ENCODE measurements at regions not wholly inside any gene's neighbourhood (a gene's known extent, or its start where the extent isn't known, plus 50 kb on each side); places are given as distances from the start of the nearest gene placed in this dataset.

DNA sequence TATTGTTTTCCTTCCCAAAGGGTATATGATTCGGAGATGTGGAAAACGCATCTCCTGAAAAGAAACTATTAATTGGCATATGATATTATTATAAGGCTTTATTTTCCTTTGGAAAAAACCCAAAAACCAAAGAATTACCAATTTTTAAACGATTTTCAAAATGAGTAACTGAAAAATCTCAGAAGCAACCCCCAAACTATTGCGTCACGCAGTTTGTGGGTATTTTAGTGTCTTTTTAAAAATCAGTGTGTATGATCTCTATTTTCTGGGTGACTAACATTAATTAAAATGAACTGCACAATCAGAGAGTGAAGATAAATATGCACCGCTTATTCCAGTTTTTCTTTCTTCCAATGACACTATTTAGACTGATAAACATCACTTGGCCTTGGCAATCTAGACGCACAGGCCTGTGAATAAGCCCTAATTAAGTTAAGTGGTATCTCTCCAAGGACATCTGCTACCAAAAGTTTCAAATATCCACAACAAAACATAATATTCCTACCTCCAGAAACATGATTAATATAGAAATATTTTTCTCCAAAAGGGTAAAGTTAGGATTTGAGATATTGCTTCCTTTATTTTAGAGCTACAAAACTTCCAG is 511.5 kb upstream of the FAM241A start:
- TF ChIP-seq, protein P1, sequence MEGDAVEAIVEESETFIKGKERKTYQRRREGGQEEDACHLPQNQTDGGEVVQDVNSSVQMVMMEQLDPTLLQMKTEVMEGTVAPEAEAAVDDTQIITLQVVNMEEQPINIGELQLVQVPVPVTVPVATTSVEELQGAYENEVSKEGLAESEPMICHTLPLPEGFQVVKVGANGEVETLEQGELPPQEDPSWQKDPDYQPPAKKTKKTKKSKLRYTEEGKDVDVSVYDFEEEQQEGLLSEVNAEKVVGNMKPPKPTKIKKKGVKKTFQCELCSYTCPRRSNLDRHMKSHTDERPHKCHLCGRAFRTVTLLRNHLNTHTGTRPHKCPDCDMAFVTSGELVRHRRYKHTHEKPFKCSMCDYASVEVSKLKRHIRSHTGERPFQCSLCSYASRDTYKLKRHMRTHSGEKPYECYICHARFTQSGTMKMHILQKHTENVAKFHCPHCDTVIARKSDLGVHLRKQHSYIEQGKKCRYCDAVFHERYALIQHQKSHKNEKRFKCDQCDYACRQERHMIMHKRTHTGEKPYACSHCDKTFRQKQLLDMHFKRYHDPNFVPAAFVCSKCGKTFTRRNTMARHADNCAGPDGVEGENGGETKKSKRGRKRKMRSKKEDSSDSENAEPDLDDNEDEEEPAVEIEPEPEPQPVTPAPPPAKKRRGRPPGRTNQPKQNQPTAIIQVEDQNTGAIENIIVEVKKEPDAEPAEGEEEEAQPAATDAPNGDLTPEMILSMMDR (conservative IDR thresholded peaks at IDR 0.05; ENCODE audit: low read length), result no peak
- no peak for TF ChIP-seq EZH2phosphoT487 (IDR thresholded peaks at IDR 0.05; ENCODE audit: borderline replicate concordance, low read depth, low read length)

Measured in OCI-LY7 (cell line).